ENCODE measurements at regions not wholly inside any gene's neighbourhood (a gene's known extent, or its start where the extent isn't known, plus 50 kb on each side); places are given as distances from the start of the nearest gene placed in this dataset.
"Not testable (repeated sequence)": the region's sequence is repeated elsewhere in the genome, so short reads cannot be mapped to it uniquely, and the experiment has no call there.

GRCh38 chr6:141251286-141251685 lies 881.4 kb upstream of the GJE1 start:
- DNase-seq (ENCODE audit: low read depth), result no peak

GRCh38 chr6:141248021-141248799 lies 884.5 kb upstream of the GJE1 start:
- DNase-seq (ENCODE audit: low read depth), result no peak

- no peak for DNase-seq (ENCODE audit: low read depth)
These were observed 888.4 kb upstream of the GJE1 start for GRCh38 chr6:141244366-141244765.

- no peak for DNase-seq (ENCODE audit: low read depth)
These were observed 889.8 kb upstream of the GJE1 start for GRCh38 chr6:141242957-141243356.

GRCh38 chr6:141229296-141229695 lies 903.4 kb upstream of the GJE1 start:
- DNase-seq (ENCODE audit: low read depth), result no peak

- no peak for DNase-seq (ENCODE audit: low read depth)
These were observed 914.1 kb upstream of the GJE1 start for GRCh38 chr6:141218583-141218982.

GRCh38 chr6:141216726-141217125 lies 916.0 kb upstream of the GJE1 start:
- no peak for DNase-seq (ENCODE audit: low read depth)

GRCh38 chr6:141212296-141212695 lies 920.4 kb upstream of the GJE1 start:
- DNase-seq (ENCODE audit: low read depth), result no peak

GRCh38 chr6:141211845-141212244 lies 920.9 kb upstream of the GJE1 start:
- DNase-seq (ENCODE audit: low read depth), result no peak

GRCh38 chr6:141210901-141211300 lies 921.8 kb upstream of the GJE1 start:
- DNase-seq (ENCODE audit: low read depth), result no peak

- no peak for DNase-seq (ENCODE audit: low read depth)
These were observed 922.8 kb upstream of the GJE1 start for GRCh38 chr6:141209890-141210289.

- DNase-seq (ENCODE audit: low read depth), result no peak
These were observed 924.6 kb upstream of the GJE1 start for GRCh38 chr6:141208101-141208500.

GRCh38 chr6:141203902-141204575 lies 928.7 kb upstream of the GJE1 start:
- no peak for DNase-seq (ENCODE audit: low read depth)

GRCh38 chr6:141202626-141203025 lies 930.1 kb upstream of the GJE1 start:
- DNase-seq (ENCODE audit: low read depth), result no peak

- DNase-seq (ENCODE audit: low read depth), result no peak
These were observed 933.7 kb upstream of the GJE1 start for GRCh38 chr6:141199074-141199473.

GRCh38 chr6:141195251-141195832 lies 937.4 kb upstream of the GJE1 start:
- DNase-seq (ENCODE audit: low read depth), result no peak

GRCh38 chr6:141183368-141183767 lies 949.4 kb upstream of the GJE1 start:
- DNase-seq (ENCODE audit: low read depth), result no peak

GRCh38 chr6:141175458-141175857 lies 957.3 kb upstream of the GJE1 start:
- not testable (repeated sequence) for DNase-seq (ENCODE audit: low read depth)

GRCh38 chr6:141174932-141175331 lies 957.8 kb upstream of the GJE1 start:
- DNase-seq (ENCODE audit: low read depth), result no peak

- DNase-seq (ENCODE audit: low read depth), result no peak
These were observed 959.2 kb upstream of the GJE1 start for GRCh38 chr6:141173529-141173928.

- DNase-seq (ENCODE audit: low read depth), result no peak
These were observed 963.3 kb upstream of the GJE1 start for GRCh38 chr6:141169419-141169818.

GRCh38 chr6:141167945-141168344 lies 964.8 kb upstream of the GJE1 start:
- no peak for DNase-seq (ENCODE audit: low read depth)

All from forelimb muscle (tissue), 1 donor.